C4-2B (cell line): ENCODE measurements at regions not wholly inside any gene's neighbourhood (a gene's known extent, or its start where the extent isn't known, plus 50 kb on each side); places are given as distances from the start of the nearest gene placed in this dataset.
"Not testable (repeated sequence)": the region's sequence is repeated elsewhere in the genome, so short reads cannot be mapped to it uniquely, and the experiment has no call there.

Experiments
- CTCF ChIP-seq: fragments of 450-650 bp; conservative IDR thresholded peaks from 2 replicates; pipeline ENCODE4 v1.5.1; 2017; ENCODE audit warnings: mild to moderate bottlenecking
- ZFX ChIP-seq: fragments of 450-650 bp; IDR thresholded peaks from 2 replicates; pipeline ENCODE4 v1.6.1; 2017

- TF ChIP-seq CTCF, ZFX: not testable (repeated sequence)
Measured at GRCh38 chr20:12093797-12094190, 176.1 kb downstream of the BTBD3 start.
